Endothelial cell of umbilical vein (primary cell): ENCODE measurements at regions not wholly inside any gene's neighbourhood (a gene's known extent, or its start where the extent isn't known, plus 50 kb on each side); places are given as distances from the start of the nearest gene placed in this dataset.

Source experiments
- CTCF ChIP-seq, 2 donors: IDR thresholded peaks; 1 replicate in 1 of 2; 2 replicates in 1 of 2; pipeline ENCODE4 v1.5.1; 2011; ENCODE audit warnings: low read length in 2 of 2, mild to moderate bottlenecking in 2 of 2, moderate library complexity in 2 of 2, control low read depth in 1 of 2, inconsistent platforms in 1 of 2, low read depth in 1 of 2; ENCODE audit not compliant: insufficient read depth in 1 of 2; ENCODE audit errors: extremely low read depth in 1 of 2
- JUN ChIP-seq: IDR thresholded peaks from 2 replicates; pipeline ENCODE4 v1.6.1; 2011; ENCODE audit warnings: borderline replicate concordance, low read depth; ENCODE audit not compliant: insufficient read length, insufficient read depth
- MAX ChIP-seq: IDR thresholded peaks from 2 replicates; pipeline ENCODE4 v1.6.1; 2011; ENCODE audit not compliant: insufficient read depth, insufficient read length
- MYC ChIP-seq: IDR thresholded peaks from one replicate; pipeline ENCODE4 v1.6.1; 2011; ENCODE audit warnings: mild to moderate bottlenecking, low read depth, low read length
- POLR2A ChIP-seq: IDR thresholded peaks from 2 replicates; pipeline ENCODE4 v1.6.1; 2012; ENCODE audit warnings: low read depth, mild to moderate bottlenecking, control low read depth, low read length

GRCh38 chr3:59424268-59425010 lies 374.6 kb upstream of the CFAP20DC start:
- TF ChIP-seq CTCF (IDR thresholded peaks at IDR 0.05; ENCODE audit: extremely low read depth in 1 of 2, insufficient read depth in 1 of 2, low read depth in 1 of 2, low read length in 2 of 2) (no peak), MAX (no peak), JUN (no peak), MYC (no peak), POLR2A (no peak)
